NCI-H1417 (cell line): ENCODE measurements at regions not wholly inside any gene's neighbourhood (a gene's known extent, or its start where the extent isn't known, plus 50 kb on each side); places are given as distances from the start of the nearest gene placed in this dataset.
"Not testable (repeated sequence)": the region's sequence is repeated elsewhere in the genome, so short reads cannot be mapped to it uniquely, and the experiment has no call there.

Source experiments
- DNase-seq, 3 experiments: peaks; one replicate each; lab custom pipeline; 2025; lab: John Stamatoyannopoulos, UW

DNA sequence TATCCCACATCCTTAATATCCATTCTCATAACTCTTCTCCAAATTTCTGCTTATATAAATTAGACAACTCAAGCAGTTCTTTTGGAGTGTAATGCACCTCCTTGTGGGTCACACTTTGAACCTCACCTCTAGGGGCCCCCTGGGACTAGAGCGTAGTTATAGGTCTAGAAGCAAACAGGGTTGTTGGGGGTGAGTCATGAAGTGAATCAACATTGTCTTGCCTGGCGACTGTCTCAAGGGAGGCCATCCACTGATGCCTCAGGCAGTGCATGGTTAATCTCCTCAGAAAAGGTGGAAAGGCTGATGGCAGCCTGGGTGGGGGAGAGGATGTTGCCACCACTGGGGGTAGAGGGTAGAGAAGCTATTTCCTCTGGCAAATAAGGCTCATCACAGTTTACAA, 129.1 kb downstream of the TNFRSF21 start:
- DNase-seq = no peak

DNA sequence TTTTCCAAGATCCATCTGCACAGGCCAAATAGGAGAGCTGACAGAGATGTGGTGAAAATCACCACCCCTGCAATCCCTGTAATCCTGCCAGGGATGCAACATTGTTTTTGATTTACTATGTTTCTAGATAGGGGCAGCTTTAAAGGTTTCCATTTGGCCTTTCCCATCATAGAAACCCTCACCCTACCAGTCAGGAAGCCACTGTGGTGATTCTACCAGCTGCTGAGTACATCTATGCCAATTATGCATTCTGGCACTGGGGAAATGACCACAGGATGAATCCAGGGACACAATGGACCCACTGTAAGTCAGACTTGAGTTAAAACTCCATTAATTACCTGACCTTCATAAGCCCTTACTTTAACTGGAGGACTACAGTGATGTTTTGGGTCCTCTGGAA, 130.4 kb downstream of the TNFRSF21 start:
- no peak for DNase-seq

DNA sequence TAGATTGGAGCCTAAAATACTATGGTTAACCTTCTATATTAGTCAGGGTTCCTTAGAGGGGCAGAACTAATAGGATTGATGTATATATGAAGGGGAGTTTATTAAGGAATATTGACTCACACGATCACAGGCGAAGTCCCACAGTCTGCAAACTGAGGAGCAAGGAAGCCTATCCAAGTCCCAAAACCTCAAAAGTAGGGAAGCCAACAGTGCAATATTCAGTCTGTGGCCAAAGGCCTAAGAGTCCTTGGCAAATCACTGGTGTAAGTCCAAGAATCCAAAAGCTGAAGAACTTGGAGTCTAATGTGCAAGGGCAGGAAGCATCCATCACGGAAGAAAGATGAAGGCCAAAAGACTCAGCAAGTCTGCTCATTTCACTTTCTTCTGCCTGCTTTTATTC, 133.5 kb upstream of the ADGRF1 start:
- DNase-seq = no peak

DNA sequence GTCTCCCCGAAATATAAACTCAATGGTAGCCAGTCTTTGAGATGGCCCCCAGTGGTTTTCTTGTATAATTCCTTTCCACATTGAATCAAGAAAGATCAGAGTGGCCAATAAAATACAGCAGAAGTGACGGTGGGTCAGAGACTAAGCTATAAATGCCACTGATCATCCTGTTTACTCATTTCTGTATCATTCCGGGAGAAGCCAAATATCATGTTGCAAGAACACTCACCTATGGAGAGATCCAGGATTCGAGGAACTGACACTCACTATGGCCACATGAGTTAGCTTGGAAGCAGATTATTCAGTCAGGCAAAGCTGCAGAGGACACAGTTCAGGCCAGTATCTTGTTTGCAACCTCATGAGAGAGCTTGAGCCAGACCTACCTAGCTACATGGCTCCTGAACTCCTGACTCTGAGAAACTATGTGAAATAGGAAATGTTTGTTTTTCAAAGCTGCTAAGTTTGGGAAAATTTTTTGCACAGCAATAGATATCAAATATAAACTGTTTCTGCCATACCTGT, 132.4 kb upstream of the ADGRF1 start:
- no peak for DNase-seq

DNA sequence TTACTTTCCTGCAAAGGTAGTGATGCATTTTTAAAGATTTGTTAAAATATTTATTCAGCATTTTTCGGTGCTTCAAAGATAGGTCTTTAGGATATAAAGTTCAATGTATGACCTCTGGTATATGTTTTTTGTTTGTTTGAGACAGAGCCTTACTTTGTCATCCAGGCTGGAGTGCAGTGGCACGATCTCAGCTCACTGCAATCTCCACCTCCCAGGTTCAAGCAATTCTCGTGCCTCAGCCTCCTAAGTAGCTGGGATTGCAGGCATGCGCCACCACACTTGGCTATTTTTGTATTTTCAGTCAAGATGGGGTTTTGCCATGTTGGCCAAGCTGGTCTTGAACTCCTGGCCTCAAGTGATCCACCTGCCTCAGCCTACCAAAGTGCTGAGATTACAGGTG, 131.9 kb upstream of the ADGRF1 start:
- not testable (repeated sequence) for DNase-seq

DNA sequence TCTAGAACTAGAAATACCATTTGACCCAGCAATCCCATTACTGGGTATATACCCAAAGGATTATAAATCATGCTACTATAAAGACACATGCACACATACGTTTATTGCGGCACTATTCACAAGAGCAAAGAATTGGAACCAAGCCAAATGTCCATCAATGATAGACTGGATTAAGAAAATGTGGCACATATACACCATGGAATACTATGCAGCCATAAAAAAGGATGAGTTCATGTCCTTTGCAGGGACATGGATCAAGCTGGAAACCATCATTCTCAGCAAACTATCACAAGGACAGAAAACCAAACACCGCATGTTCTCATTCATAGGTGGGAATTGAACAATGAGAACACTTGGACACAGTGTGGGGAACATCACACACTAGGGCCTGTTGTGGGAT, 131.0 kb upstream of the ADGRF1 start:
- DNase-seq = not testable (repeated sequence)

DNA sequence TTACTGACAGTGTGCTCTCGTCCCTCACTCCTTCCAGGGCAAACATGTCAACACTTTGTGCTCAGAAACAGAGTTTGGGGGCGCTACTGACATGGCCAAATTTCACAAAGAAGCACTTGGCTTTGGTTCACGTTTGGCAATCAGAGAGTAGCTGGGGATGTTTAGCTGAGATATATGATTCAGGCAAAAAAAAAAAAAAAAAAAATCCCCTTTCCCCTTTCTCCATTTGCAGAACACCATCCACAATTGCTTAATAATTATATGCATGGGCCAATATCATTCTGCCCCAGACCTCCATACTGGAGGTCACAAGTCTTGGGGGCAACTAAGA, 128.4 kb upstream of the ADGRF1 start:
- DNase-seq = no peak

DNA sequence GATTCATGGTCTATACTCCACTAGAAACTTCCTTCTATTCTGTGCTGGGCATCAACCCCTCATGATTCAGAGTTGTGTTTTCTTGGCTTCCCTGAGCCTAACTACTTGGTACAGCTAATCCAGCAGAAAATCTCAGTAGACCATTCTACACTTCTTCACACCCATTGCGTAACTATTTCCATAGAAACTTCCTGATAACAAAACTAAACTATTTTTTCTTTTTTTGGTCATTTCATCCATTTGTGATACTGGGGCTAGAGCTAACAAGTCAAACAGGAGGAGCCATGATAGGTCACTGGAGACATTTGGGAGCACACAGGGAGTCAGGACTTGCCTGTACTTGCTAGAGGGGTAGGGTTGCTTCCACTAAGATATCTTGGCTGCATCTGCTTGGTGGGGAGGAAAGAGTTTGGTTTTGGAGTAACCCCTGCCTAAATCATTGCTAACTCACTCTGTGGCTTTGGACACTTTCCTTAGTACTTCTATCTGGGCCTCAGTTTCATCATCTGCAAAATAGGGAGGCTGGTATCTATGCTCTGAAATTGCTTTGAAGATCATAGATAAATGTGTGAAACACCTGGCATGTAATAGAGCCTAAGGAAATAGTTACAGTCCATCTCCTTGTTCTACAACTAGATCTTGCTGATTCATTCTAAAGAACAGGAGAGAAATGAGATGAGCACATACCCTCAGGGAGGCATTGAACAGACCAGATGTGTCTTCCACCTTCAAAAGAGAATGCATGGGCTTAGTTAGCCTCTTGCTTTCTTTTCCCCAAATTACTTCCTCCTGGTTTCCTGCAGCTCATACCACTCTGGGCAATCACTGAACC, 127.9 kb upstream of the ADGRF1 start:
- no peak for DNase-seq

DNA sequence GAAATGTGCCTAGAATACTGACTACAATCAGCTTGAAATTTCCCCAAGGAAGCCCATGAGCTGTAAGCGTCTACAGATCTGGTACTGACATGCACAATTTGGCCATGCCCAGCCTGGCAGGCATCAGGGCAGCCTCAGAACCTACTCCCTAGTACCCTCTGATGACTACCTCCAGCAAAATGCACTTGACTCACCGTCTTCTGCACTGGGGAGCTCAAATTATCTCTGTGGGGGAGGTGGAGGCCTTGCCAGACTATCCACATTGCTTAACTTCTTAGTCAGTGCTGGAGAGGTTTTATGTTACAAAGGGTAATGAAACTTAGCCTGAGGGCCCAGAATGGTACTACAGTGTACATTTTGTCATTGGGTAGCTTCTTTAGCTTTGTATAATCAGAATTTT, 126.0 kb upstream of the ADGRF1 start:
- DNase-seq = peak; percentile 29 to 78 (median 48)

DNA sequence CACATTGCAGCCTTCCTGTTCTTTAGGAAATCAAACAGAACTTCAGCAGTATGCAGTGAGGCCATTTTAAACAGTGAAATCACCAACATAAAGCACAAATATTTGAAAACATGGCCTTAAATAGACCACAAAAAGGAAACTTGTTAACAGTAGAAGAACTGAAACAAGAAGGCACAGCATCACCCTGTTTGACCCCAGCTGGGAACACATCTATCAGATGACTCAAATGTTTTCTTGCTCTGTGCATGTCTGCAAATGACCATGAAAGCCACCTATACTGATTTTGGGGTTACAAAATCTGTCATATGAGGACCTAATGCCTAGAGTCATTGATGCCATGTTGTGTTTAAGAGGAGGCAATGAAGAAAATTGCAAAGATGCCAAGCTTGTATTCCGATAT, 123.8 kb upstream of the ADGRF1 start:
- no peak for DNase-seq

DNA sequence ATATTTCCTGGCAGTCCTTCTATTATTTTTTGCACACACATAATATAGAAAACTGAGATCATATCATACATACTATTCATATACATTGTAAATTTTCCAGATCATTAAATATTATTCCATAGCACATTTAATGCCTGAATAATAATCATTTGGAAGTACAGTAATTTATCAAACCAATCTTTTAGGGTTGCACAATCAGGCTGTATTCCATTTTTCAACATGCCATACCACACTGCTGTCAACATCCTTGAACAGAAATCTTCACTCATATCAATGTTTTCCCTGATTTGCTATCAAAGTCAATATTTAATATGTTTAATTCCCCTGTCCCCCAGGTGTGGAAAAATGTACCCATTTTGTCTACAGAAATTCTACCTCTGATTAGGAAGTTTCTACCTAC, 122.7 kb upstream of the ADGRF1 start:
- DNase-seq = no peak

DNA sequence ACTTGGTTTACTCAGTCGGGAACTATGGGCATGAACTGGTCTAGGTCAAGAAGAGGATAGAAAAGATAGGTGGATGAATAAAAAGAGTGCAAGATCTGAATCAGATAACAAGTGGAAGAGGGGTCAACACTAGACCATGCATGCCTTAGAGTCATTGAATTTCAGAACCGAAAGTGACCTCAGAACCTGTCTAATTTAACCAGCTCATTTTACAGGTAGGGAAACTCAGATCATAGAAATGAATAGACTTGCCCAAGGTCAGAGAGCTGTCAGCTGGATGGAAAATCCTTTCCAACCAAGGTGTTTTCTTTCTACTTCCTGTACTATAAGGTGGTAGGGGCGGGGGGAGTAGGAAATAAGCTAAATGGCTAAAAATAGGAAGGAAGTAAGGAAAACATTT, 121.4 kb upstream of the ADGRF1 start:
- DNase-seq = no peak

DNA sequence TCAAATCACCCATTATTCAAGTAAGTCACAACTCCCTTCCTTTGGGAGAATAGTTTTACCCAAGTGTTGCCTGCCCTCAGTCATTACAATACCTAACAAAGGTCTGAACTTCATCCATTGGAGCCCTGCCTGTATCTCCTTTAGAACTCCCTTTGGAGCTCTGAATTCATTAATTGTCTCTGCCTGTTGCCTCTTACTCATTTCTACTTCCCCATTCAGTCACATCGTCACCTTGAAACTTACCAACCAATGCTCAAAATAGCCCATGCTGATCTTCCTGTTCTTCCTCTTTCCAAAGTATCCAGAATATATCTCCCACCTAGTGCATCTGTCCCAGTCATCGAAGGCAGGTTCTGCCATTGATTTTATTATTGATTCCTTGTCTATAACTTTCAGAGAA, 120.7 kb upstream of the ADGRF1 start:
- DNase-seq = no peak

DNA sequence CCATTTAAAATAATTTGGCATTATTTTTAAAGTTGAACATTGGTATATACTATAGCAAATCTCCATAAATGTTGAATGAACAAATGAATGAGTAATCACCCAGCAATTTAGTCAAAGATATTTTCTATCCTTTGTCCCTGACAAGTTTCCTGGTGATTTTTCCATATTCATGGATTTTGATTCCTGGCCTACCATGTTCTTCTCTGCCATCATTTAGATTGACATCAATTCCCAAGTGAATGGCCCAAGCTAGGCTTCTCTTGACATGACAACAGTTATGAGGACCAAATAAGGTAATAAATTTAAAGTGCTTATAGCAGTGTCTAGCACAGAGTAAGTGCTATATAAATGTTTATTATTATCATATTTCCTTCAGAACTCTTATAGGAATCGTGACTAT, 120.1 kb upstream of the ADGRF1 start:
- no peak for DNase-seq

DNA sequence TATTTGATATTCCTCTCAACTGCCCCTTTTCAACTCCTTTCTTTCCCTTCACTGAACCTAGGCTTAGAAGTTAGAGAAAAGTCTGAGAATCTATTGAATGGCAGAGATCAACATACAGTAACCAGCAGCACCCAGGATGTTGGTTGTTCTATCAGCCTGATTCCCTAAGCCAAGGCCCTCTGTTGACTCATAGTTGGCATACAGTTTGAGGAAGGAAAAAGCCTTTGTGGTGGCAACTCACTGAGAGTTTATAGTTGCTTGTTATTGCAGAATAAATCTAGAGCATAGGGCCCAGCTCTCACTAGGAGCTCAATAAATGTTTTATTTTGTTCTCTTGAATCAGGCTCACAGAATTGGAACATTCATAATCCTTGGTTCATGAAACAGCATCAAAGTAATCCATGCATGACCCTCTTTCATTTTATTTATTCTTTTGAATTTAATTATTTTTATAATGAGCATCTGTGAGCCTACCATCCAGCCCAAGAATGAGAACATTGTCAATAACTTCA, 119.1 kb upstream of the ADGRF1 start:
- DNase-seq = peak in 1 of 3 experiments; percentile 62

DNA sequence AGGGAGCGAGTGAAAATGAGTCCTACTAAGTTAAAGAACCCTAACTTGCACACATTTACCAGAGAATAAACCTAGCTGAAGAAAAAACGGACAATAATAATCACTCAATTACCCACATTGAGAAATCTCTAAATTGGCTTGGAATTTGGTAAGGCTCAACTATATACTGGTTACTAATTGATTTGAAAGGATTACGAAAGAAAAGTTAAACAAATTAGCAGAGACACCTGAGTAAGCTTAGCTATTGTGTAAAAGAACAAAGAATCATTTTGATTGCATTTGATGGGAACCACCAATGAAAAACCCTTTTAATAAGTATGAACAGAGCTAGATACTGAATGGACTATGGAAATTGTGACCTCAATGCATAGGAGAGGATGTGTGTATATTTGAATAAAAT, 118.6 kb upstream of the ADGRF1 start:
- peak in 2 of 3 experiments; percentile 28 to 81 for DNase-seq

DNA sequence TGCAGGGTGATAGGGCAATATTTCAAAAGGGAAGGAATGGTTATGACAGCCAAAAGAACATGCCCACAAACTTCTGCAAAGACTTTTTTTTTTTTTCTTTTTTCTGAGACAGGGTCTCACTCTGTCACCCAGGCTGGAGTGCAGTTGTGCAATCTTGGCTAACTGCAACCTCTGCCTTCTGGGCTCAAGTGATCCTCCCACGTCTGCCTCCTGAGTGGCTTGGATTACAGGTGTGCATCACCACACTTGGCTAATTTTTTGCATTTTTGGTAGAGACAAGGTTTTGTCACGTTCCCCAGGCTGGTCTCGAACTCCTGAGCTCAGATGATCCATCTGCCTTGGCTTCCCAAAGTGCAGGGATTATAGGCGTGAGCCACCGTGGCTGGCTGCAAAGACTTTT, 117.6 kb upstream of the ADGRF1 start:
- DNase-seq = no peak

DNA sequence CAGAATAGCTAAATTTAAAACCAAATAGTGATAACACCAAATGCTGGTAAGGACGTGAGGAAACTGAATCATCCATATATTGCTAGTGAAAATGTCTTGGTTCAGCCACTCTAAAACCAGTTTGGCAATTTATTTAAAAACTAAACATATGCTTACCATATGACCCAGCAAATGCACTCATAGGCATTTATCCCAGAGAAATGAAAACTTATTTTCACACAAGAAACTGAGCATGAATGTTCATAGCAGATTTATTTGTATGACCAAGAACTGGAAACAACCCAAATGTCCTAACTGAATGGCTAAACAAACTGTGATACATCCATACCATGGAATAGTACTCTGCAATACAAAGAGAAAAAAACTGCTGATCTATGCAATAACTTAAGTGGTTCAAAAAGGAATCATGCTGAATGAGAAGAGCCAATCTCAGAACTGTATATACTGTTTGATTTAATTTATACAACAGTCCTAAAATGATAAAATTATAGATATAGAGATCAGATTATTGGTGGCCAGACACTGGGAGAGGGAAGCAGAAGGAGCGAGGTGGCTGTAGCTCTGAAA, 115.6 kb upstream of the ADGRF1 start:
- DNase-seq = no peak

DNA sequence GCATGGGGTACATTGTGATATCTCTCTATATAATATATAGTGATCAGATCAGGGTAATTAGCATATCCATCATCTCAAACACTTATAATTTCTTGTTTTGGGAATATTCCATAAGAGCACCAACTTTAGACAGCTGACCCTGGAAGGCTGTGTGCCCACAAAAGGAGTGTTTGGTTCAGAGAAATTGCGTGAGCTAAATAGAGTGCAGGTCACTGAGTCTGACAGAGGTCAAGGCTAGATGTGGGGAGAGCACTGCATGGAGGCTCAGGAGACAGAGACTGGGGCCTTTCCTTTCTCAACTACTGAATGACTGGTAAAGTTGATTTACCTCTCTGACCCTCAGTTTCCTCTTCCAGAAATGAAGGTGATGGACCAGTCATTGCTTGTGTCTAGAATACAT, 114.9 kb upstream of the ADGRF1 start:
- DNase-seq = no peak

DNA sequence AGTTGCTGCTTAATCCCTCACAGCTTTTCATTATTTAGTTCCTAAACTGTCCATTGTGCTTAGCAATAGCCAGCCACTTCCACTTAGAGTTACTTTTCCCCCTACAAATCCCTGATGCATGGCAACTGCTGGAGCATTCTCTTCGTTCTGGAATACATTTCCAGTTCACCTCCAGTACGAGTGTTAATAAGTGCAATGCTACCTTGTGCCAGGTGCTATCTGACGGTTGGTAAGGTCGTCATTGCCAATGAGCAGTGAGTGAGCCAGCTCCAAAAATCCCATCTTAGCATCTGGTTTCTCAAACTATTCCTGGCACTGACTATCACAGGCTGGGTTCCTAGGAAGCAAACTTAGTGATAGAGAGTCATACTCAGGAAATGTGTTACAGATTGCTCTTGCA, 114.1 kb upstream of the ADGRF1 start:
- DNase-seq = no peak

DNA sequence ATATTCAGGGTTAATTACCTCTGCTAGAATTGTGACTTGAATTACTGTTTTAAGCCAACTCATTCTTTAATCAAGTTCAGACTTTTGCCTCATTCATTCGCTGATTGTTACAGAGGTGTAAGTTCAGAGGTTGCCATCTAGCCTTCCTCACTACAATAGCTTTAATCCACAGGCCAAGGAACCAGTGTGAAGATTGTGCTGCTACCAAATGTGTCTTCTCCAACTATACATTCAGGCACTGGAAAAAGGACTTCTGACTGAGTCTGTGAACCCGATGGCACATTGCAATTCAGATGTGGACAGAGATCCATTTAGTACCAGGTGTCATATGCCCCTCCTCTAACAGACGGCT, 111.2 kb upstream of the ADGRF1 start:
- no peak for DNase-seq

DNA sequence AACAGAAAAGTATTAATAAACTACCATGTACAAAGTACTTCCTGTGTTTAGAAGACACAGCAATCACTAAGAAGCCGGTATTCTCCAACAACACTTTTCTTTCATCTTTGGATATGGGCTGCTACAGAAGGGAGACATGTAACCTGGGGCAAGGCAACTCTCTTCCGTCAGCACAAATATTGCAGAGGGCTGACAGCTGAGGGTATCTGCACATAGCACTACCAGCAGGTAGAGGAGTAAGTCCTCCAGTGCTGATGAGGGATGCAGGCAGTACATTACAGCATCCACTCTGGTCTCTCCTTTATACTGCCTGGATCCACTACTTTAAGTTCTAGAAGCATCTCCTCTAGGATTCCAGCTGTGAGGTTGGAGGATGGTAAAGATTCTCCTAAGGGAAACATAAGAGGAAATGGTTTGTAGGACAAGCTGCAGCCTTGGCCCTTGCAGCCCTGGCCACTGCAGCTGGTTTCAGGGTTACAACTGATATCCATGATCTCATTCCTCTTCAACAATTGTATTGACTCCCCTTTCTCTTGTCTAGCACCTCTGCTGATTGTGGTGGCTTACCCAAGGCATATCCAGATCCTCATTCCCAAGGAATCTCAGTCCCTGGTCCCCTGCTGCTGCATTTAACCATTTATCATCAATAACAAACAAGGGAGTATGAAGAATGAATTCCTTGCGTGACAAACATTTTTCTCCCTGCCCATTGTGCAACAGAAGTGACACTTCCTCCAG, 110.7 kb upstream of the ADGRF1 start:
- no peak for DNase-seq
